RWPE1 (cell line): ENCODE measurements at regions not wholly inside any gene's neighbourhood (a gene's known extent, or its start where the extent isn't known, plus 50 kb on each side); places are given as distances from the start of the nearest gene placed in this dataset.

ENCODE experiments used
- CTCF ChIA-PET: fragments of 350-600 bp; sonication (Branson Sonifier 250); formaldehyde crosslinking; extraction: SDS; loops from one replicate; lab custom pipeline; 2021; lab: Yijun Ruan, JAX
- POLR2A ChIA-PET: fragments of 400-600 bp; formaldehyde crosslinking; extraction: SDS; loops from one replicate; lab custom pipeline; 2020; ENCODE audit warnings: antibody characterized with exemption; ENCODE audit not compliant: low non-redundant PET; lab: Yijun Ruan, JAX
- DNase-seq: peaks from one replicate; pipeline ENCODE4 v3.0.0; 2012; ENCODE audit warnings: low spot score
- H3K27ac ChIP-seq: fragments of 450-650 bp; 2 replicates; pipeline ENCODE4 v1.5.1; 2017
- TF ChIP-seq, protein P1 (sequence below): fragments of 450-650 bp; conservative IDR thresholded peaks from 2 replicates; pipeline ENCODE4 v1.5.1; 2017; ENCODE audit warnings: low read depth, mild to moderate bottlenecking

DNA sequence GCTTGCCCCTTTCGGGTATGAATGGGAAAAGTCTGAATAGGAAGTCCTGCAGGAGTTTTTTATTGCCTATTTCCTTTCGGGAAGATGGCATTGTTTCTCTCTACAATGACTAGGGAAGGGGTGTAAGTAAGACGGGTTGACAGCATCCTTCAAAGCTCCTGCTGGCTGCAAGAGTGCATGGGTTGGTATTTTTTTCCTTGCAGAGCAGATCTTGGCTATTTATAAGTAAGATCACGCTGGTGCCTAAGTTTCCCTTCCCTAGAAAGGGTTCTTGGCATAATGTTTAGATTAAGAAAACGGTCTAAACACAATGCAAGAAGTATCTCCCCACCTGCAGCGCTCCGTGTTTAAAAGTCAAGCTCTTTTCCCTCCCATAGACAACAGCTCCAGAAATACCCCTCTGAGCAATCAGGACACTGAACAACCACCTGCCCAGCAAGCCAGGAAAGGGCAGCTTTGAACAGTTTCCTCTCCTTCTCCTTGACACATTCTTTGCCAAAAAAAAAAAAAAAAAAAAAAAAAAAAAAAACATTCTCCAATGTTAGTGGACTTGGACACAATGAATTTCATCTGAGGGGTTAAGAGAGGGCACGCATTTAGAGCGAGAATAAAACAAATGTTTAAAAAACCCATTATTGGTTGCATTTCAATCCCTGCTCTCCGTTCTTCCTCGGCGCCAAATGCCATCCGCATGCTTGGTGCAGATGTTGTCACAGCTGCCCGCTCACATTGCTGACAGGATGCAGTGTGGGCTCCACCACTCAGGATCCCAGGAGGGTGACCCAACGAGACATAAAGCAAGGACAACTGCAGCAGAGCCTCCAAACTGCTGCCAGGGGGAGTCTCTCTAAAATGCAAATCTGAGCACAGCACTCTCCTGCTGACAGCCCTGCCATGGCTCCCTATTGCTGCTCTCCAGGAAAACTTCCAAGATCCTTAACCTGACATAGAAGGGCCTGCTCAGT, 427.4 kb upstream of the MGMT start:
- no peak overlapping the region for H3K27ac ChIP-seq
- POLR2A ChIA-PET = no interaction called here
- CTCF ChIA-PET = no interaction called here
- TF ChIP-seq, protein P1, sequence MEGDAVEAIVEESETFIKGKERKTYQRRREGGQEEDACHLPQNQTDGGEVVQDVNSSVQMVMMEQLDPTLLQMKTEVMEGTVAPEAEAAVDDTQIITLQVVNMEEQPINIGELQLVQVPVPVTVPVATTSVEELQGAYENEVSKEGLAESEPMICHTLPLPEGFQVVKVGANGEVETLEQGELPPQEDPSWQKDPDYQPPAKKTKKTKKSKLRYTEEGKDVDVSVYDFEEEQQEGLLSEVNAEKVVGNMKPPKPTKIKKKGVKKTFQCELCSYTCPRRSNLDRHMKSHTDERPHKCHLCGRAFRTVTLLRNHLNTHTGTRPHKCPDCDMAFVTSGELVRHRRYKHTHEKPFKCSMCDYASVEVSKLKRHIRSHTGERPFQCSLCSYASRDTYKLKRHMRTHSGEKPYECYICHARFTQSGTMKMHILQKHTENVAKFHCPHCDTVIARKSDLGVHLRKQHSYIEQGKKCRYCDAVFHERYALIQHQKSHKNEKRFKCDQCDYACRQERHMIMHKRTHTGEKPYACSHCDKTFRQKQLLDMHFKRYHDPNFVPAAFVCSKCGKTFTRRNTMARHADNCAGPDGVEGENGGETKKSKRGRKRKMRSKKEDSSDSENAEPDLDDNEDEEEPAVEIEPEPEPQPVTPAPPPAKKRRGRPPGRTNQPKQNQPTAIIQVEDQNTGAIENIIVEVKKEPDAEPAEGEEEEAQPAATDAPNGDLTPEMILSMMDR = no peak
- no peak for DNase-seq

DNA sequence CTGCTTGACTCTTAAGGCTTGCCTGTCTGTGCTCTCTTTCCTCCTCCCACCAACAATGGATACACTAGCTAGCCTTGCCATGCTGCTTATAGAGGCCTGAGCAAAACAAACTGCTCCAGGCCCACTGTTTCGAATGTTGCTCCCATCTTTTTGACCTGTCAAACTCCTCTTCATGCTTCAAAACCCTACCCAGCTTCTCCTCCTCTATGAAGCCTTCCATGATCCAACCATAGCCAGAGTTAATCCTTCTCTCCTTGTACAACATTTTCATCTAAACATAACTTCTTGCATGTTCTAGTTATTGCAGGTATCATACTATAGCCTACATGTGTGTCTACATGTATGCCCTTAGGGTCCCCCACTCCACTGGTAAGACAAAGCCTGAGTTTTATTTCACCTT, 426.7 kb upstream of the MGMT start:
- no peak overlapping the region for H3K27ac ChIP-seq
- POLR2A ChIA-PET = no interaction called here
- CTCF ChIA-PET = no interaction called here

DNA sequence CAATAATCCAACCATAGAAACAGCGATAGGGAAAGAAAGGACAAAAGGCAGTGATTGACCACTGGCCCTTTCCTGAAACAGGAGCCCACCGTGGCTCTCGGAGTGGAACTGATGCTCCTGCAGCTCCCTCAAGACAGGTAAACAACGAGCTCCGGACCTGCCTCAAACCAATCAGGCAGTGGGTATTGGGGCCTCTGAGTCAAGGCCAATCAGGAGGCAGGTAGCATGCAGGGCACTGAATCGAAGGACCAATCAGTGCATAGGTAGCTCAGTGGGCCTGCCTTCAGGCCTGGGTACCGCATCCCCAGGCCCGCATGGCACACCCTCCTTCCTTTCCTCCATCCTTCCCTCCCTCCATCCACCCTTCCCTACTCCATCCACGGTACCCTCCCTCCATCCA, 425.1 kb upstream of the MGMT start:
- CTCF ChIA-PET = no interaction called here
- DNase-seq = no peak
- POLR2A ChIA-PET = no interaction called here
- H3K27ac ChIP-seq = no peak overlapping the region
- TF ChIP-seq, protein P1 = no peak

More for the DNA sequence above, 426.7 kb upstream of the MGMT start:
- TF ChIP-seq, protein P1 = no peak
- DNase-seq = no peak

DNA sequence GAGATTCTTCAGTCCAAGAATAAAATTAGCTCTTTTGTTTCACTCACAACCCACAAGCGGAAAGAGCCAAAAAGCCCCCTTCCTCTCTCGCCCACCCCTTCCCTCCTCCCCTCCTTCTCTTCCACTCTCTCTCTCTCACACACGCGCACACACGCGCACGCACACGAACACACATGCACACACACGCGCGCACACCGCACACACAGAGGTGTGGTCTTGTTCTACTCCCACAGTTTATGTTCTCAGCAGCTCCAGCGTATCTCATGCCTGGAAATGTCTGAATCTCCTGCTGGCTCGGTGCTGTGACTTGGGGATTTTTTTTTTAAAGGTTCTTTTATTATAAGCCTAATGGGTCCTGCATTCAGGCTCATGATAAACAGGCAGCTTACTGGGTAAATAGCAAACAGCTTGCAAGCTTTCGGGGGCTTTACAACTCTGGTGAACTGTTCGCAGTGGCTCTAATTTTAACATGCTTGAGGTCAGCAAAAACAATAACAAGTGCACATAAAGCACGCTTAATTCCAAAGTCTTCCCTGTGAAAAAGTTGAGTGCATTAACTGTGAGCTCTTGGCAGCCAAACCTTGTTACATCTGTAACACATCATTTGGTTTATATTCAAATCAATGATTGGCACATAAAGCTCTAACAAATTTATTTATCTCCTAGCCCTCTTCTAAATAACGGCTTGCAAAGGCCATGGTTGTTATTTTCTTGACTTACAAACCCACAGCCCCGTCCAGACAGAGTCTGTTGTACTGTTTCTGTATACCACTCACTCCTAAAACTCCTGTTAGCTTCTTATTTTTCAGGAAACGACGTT, 424.1 kb upstream of the MGMT start:
- TF ChIP-seq, protein P1 = no peak
- DNase-seq = no peak
- ChIA-PET CTCF (interaction anchor here (0.6 to 1.1 kb wide), 3 partner anchors 9 to 1106 kb away, joined by 5 to 6 read pairs (median 5); no protein-coding TSS in a partner anchor), POLR2A (no interaction called here)
- no peak overlapping the region for H3K27ac ChIP-seq

DNA sequence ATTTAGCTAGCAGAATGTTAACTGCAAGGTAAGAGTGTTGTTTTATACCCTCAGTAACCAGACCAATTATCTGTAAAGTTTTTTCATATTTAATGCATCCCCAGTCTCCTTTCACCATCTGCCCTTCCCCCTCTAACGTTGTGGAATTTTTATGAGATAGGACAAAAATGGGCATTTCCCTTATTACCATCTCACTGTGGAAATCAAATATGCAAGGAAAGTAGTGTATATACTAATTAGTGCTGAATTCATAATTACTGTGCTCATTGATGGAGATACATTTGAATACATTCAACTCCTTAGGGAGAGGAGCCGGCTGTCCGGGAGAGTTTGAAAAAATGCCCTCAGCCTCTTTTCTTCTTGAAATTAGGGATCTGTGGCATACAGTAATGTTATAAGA, 423.4 kb upstream of the MGMT start:
- TF ChIP-seq, protein P1 = no peak
- DNase-seq = no peak
- H3K27ac ChIP-seq = no peak overlapping the region
- ChIA-PET CTCF (no interaction called here), POLR2A (no interaction called here)

DNA sequence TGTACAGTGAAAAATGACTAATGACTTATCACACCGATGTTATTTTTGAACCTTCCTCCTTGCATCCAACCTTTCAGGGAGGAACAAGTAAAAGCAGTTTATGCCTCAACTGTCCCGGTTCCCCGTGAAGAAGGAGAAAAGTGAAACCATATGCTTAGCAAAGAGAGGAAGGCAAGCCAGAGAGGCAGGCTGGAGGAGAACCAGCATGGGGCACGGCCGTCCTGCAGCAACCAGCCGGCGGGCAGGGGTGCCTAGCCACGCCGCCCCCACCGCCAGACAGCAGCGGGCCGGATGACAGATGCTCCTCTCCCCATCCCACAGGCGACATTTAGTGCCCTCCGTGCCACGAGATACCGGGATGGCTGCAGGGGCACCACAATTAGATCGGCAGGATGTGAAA, 421.4 kb upstream of the MGMT start:
- CTCF ChIA-PET = interaction anchor here (0.6 kb wide), 1 partner anchor 999 kb away, joined by 3 read pairs; no protein-coding TSS in a partner anchor

More for the DNA sequence above, 421.4 kb upstream of the MGMT start:
- TF ChIP-seq, protein P1 = no peak
- POLR2A ChIA-PET = no interaction called here
- no peak overlapping the region for H3K27ac ChIP-seq
- DNase-seq = no peak
